ENCODE measurements at regions not wholly inside any gene's neighbourhood (a gene's known extent, or its start where the extent isn't known, plus 50 kb on each side); places are given as distances from the start of the nearest gene placed in this dataset.

DNA sequence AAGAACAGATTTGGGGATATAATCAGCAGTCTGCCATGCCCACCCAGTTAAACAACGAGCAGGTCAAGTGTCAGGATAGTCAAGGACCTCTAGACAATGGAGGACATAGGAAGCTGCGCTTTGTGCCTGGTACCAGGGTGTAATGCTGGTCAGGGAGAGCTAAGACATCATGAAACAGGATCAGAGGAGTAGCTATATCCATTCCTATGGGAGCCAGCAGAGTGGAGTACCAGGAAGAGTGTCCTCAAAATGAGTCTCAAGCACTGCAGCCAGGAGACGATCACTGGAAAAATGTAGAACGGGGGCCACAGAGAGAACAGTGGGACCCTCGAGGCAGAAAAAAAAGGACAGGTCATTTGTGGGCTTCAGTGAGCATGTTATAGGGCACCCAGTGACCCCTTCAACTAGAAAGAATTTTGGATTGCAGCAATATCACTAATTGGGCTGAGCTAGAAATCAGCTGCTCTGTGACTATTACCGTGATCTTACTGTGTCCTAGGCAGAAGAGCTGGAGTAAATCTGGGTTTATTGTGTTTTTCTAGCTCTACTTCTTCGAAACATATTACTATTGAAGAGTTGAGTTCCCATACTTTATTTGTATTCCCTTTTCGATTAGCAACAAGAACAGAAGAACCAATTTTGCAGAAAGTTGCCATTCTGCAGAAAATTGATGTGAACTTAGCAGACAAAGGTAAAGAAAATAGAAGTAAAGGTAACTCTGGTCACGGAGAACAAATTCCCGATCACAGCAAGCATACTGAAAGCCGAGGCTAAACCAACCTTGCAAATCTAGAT is 319.6 kb downstream of the AHR start:
- no peak for TF ChIP-seq EZH2phosphoT487 (IDR thresholded peaks at IDR 0.05; ENCODE audit: low read depth)
- TF ChIP-seq, protein P1, sequence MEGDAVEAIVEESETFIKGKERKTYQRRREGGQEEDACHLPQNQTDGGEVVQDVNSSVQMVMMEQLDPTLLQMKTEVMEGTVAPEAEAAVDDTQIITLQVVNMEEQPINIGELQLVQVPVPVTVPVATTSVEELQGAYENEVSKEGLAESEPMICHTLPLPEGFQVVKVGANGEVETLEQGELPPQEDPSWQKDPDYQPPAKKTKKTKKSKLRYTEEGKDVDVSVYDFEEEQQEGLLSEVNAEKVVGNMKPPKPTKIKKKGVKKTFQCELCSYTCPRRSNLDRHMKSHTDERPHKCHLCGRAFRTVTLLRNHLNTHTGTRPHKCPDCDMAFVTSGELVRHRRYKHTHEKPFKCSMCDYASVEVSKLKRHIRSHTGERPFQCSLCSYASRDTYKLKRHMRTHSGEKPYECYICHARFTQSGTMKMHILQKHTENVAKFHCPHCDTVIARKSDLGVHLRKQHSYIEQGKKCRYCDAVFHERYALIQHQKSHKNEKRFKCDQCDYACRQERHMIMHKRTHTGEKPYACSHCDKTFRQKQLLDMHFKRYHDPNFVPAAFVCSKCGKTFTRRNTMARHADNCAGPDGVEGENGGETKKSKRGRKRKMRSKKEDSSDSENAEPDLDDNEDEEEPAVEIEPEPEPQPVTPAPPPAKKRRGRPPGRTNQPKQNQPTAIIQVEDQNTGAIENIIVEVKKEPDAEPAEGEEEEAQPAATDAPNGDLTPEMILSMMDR (IDR thresholded peaks at IDR 0.05; ENCODE audit: low read depth, low read length) = no peak
